ENCODE measurements at regions not wholly inside any gene's neighbourhood (a gene's known extent, or its start where the extent isn't known, plus 50 kb on each side); places are given as distances from the start of the nearest gene placed in this dataset.
"Not testable (repeated sequence)": the region's sequence is repeated elsewhere in the genome, so short reads cannot be mapped to it uniquely, and the experiment has no call there.

GRCh38 chr3:22349215-22349851 lies 598.3 kb upstream of the ZNF385D start:
- intact Hi-C loops (cut with micrococcal nuclease), result no loop called here
- ATAC-seq, result no peak
- no peak for DNase-seq

GRCh38 chr3:22351806-22352205 lies 600.8 kb upstream of the ZNF385D start:
- ATAC-seq (no peak), DNase-seq (no peak)
- intact Hi-C loops (cut with micrococcal nuclease), result no loop called here

GRCh38 chr3:22353126-22353525 lies 602.1 kb upstream of the ZNF385D start:
- intact Hi-C loops (cut with micrococcal nuclease), result no loop called here
- ATAC-seq (no peak), DNase-seq (no peak)

GRCh38 chr3:22358334-22358733 lies 607.3 kb upstream of the ZNF385D start:
- DNase-seq, result no peak
- no peak for ATAC-seq
- intact Hi-C loops (cut with micrococcal nuclease), result no loop called here

- intact Hi-C loops (cut with micrococcal nuclease), result no loop called here
- DNase-seq (no peak), ATAC-seq (peak; percentile 24)
Measured at GRCh38 chr3:22360164-22360563, 609.2 kb upstream of the ZNF385D start.

GRCh38 chr3:22360970-22361369 lies 610.0 kb upstream of the ZNF385D start:
- intact Hi-C loops (cut with micrococcal nuclease), result no loop called here
- no peak for DNase-seq
- ATAC-seq, result peak; percentile 74

- intact Hi-C loops (cut with micrococcal nuclease), result no loop called here
- ATAC-seq, result no peak
Measured at GRCh38 chr3:22361521-22361920, 610.5 kb upstream of the ZNF385D start.

DNA sequence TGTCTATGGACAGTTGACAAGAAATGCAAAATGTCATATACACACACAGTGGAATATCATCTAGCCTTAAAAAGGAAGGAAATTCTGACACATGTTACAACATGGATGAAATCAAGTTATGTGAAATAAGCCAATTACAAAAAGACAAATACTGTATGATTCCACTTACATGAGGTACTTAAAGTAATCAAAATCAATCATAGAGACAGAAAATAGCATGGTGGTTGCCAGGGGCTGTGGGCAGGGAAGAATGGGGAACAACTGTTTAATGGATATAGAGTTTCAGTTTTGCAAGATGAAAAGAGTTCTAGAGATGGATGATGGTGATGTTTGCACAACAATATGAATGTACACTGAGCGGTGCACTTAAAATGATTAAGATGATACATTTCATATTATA lies 613.8 kb upstream of the ZNF385D start:
- intact Hi-C loops (cut with micrococcal nuclease), result no loop called here
- ATAC-seq, result no peak
- DNase-seq, result no peak

More at GRCh38 chr3:22361521-22361920, 610.5 kb upstream of the ZNF385D start:
- no peak for DNase-seq

GRCh38 chr3:22366781-22367180 lies 615.8 kb upstream of the ZNF385D start:
- intact Hi-C loops (cut with micrococcal nuclease), result no loop called here
- ATAC-seq (no peak), DNase-seq (no peak)

DNA sequence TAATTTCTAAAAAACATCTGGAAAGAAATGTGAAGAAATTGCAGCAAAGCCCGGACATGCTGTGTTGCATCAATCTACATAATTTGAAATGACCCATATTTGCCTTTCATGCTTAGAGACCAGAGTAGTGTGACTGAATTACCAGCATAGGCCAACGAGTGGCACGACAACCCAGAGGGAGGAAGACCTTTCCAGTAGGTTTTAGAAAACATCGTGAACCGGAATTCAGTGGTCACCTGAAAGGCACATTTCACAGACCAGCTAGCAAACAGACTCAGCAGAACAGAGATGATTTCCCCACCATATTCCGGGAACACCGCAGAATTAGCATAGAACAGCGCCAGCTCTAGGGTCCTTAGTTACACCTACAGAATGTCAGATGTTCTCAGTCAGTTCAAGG lies 620.0 kb upstream of the ZNF385D start:
- DNase-seq (no peak), ATAC-seq (no peak)
- intact Hi-C loops (cut with micrococcal nuclease), result no loop called here

DNA sequence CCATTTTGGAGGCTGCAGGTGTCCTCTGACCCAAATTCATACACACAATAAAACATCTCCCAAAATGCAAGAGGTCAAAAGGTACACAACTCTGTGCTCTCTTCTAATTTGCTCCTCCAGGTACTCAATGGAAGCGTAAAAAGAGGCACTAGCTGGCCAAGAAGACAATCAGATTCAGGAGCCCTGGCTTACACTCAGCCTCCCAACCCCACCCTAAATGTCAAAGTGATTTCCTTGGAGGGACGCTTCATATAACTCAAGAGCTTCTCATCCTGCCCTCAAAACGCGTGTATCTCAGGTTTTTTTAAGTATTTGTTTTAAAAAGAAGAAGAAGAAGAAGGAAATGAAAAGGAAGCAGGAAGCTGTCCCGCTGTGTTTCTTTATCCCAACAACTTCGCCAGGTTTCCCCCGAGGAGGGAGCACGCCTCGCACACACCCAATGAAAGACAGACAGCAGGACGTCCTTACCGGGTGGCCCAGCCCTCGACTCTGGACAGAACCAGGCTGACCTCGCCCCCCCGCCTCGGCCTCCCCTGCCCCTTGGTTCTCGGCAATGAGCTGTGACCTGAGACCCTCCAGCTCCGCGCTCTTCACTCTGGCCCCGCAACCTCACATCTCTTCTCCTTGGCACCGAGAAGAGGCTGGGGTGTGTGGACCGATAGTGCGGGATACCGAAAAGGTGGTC lies 620.7 kb upstream of the ZNF385D start:
- intact Hi-C loops (cut with micrococcal nuclease), result no loop called here
- DNase-seq (peak; percentile 27), ATAC-seq (no peak)

DNA sequence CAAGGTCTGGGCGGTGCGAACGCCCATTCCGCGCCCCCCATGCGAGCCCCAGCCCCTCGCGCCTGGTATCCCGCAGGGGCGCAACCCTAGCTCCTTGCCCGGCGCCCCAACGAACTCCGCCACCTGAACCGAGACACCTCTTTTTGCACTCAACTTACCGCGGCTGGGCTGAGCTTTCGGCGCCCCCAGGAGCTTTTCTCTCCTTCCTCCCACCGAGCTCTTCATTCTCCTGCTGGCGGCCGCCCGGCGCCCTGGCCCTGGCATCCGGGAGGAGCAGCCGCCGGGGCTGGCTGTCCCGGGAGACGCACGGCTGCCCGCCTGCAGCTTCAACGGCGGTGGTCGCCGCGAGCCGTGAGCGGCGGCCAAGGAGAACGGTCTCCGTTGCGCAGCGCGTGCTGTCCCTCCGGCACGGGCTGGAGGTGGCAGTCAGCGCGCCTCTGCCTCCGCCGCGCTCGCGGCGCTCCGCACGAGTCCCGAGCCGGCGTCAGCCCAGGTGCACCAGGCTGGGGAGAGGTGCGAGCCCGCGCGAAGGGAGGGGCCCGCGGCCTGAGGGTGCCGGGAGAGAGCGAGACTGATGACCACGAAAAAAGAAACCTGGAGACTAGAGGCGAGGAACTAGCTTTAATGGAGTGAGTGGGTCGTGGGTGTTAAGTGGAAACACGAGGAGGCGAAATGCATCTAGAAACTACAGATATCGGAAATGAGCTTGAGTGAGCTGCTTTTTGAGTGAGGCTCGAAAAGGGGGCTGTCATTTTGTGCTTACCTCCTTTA lies 621.5 kb upstream of the ZNF385D start:
- DNase-seq (peak; percentile 37), ATAC-seq (peak; percentile 18)
- intact Hi-C loops (cut with micrococcal nuclease), result no loop called here

DNA sequence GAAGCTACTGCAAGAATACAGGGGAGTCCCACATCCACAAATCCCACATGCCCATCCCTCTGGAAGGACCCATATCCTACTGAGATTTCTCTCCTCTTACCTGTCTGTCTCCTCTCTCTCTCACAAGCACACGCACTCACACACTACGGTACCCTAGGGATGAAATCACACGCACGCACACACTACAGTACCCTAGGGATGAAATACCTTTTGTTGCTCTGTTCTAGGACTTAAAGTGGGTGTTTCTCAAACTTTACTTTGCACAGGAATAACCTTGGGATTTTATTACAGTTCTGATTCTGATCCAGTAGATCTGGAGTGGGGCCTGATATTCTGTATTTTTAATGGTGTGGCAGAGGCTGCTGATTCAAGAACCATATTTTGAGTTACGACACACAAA lies 622.2 kb upstream of the ZNF385D start:
- no peak for ATAC-seq
- DNase-seq, result no peak
- intact Hi-C loops (cut with micrococcal nuclease), result no loop called here

- intact Hi-C loops (cut with micrococcal nuclease), result no loop called here
- ATAC-seq (no peak), DNase-seq (no peak)
Measured at GRCh38 chr3:22373827-22374226, 622.8 kb upstream of the ZNF385D start.

DNA sequence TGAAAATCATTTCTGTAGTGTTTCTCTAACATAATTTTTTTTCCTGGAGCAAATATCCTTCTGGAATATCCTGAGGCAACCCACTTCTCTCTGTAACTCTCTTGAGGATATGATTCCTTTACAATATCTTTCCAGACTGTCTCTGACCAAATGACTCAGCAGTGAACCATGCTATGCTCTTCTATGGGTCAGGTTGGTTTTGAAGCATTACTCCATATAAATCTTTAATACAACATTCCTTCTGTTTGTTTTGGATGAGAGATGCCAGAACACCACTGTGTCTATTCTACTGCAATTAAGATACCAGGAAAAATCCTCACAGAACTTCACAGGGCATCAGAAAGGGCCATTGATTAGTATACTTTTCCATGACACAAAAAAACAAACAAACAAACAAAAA lies 626.4 kb upstream of the ZNF385D start:
- no peak for ATAC-seq
- intact Hi-C loops (cut with micrococcal nuclease), result no loop called here
- no peak for DNase-seq

DNA sequence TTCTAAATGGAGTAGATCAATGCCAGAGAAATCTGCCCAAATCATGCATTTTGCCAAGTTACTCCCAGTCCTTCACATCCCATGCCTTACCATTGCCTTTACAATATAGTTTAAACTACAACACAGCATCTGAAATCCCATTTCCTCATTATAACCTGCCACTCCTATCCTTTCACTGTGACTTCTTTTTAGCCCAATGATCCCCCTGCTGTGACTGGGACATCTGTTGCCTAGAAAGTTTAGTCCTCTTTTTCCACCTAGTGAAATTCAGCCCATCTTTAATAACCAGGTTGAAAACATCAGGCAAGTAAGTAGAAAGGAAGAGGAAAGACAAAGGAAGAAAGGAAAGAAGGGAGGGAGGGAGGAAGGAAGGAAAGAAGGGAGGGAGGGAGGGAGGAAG lies 627.9 kb upstream of the ZNF385D start:
- DNase-seq (no peak), ATAC-seq (no peak)
- intact Hi-C loops (cut with micrococcal nuclease), result no loop called here

DNA sequence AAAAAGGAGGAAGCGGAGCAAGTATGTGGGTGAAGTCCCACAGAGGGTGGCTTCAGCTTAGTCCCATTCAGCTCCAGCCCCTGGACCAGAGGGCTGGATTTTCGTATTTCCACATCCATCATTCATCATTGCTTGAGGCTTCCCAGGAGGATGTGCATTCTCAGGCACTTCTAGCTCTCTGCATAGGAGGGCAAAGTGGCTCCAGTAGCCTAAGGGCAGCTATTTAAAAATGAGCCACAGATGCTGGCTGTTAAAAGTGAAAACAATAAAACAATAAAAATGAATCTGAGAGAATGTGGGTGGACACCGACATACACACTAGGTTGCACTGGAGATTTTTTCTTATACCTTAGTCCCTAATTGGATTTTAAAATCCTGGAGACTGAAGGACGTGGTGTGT lies 629.2 kb upstream of the ZNF385D start:
- ATAC-seq (no peak), DNase-seq (no peak)
- intact Hi-C loops (cut with micrococcal nuclease), result no loop called here

GRCh38 chr3:22381564-22381963 lies 630.6 kb upstream of the ZNF385D start:
- DNase-seq, result peak; percentile 37
- ATAC-seq; intact Hi-C loops (cut with micrococcal nuclease): not testable (repeated sequence)

DNA sequence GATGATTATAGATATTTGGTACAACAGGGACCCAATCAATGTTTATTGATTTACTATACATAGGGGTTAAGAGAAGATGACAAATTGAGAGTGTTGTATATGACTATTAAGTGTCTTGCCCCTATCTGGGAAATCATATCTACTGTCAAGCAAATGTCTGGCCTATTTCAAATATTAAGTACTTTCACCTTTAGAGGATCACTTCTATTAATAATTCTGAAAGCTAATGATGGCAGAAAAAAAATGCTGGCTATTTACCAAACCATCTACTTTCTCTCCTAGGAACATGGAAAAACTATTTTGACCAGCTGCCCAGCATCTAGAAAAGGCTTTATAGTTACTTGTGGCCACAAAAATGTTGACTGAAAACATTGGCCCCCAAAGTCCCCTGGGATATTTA lies 632.3 kb upstream of the ZNF385D start:
- DNase-seq (no peak), ATAC-seq (no peak)
- intact Hi-C loops (cut with micrococcal nuclease), result no loop called here

DNA sequence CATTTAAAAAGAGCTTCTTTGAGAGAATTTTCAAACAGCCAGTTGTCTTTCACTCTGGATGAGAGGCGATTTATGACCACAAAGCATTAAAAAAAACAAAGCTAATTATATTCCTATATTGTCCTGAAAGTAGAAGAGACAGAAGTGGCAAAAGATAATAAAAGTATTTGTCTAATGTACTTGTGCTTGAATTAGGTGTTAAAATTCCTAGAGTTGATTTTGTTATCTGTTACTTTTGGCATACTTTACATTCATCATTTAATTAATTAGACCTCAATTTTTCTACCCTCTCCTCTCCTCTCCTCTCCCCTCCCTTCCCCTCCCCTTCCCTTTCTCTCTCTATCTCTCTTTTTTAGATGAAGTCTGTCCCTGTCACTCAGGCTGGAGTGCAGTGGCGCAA lies 635.1 kb upstream of the ZNF385D start:
- ATAC-seq (no peak), DNase-seq (no peak)
- intact Hi-C loops (cut with micrococcal nuclease), result no loop called here

DNA sequence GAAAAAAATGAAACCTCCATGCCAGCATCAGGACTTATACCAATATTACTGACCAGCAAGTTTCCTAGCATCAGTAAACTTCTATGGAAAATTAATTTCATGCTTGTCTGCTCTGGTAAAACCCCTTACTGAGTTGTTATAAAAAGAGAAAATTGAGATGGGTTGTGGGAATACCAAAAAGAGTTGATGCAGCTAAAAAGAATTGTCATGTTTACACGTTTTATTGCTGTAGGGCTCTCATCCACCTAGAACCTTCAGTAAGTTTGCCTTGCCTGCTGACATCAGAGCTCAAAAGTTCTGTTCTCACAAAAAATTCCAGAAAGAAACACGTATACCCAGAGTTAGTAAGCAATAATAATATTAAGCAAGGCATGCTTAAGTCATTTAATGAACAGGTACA lies 641.3 kb upstream of the ZNF385D start:
- intact Hi-C loops (cut with micrococcal nuclease), result no loop called here
- DNase-seq (no peak), ATAC-seq (no peak)
